ENCODE measurements at regions not wholly inside any gene's neighbourhood (a gene's known extent, or its start where the extent isn't known, plus 50 kb on each side); places are given as distances from the start of the nearest gene placed in this dataset.

- no peak for TF ChIP-seq CTCF (IDR thresholded peaks at IDR 0.05)
- no peak for TF ChIP-seq POLR2A (IDR thresholded peaks at IDR 0.05)
Observed at GRCh38 chr14:65352964-65353530, 59.5 kb upstream of the FUT8 start.
